Endothelial cell of umbilical vein (primary cell): ENCODE measurements at regions not wholly inside any gene's neighbourhood (a gene's known extent, or its start where the extent isn't known, plus 50 kb on each side); places are given as distances from the start of the nearest gene placed in this dataset.

Experiments
- BruUV-seq: library from RNA; stranded (reverse); fragments of 400-500 nt; replicated peaks from 2 replicates; lab custom pipeline; 2021; lab: Mats Ljungman, UMichigan
- CTCF ChIA-PET: fragments of 300-600, 350-600 bp; sonication (Branson Sonifier 250); formaldehyde crosslinking; loops from one replicate; lab custom pipeline; 2021; ENCODE audit warnings: antibody characterized with exemption, inconsistent platforms; lab: Charles Lee
- POLR2A ChIA-PET: fragments of 300-600, 350-600 bp; sonication (Branson Sonifier 250); formaldehyde crosslinking; loops from one replicate; lab custom pipeline; 2021; ENCODE audit warnings: antibody characterized with exemption, inconsistent platforms; lab: Charles Lee
- DNase-seq: peaks from one replicate; pipeline ENCODE4 v3.0.0-alpha.2; 2011; ENCODE audit warnings: low read depth, low spot score
- FAIRE-seq: peaks from 2 replicates; lab custom pipeline; 2011; peaks lifted over from hg19 to GRCh38; lab: Jason Lieb, UNC
- H2AFZ ChIP-seq: 2 replicates; pipeline ENCODE4 v1.6.0; 2012; ENCODE audit warnings: low read depth, low read length, control low read depth, inconsistent platforms
- H3K27ac ChIP-seq: 2 replicates; pipeline ENCODE4 v1.5.1; 2011; ENCODE audit warnings: low read depth, mild to moderate bottlenecking, control low read depth, low read length, moderate library complexity; ENCODE audit not compliant: insufficient read depth
- H3K27me3 ChIP-seq, 2 experiments: 2 replicates each; pipeline versions ENCODE4 v1.6.0 to v1.6.1; 2011; ENCODE audit warnings: low read length in 2 of 2, mixed read lengths in 1 of 2; ENCODE audit not compliant: control insufficient read depth in 2 of 2, insufficient read depth in 2 of 2
- H3K36me3 ChIP-seq, 2 experiments: 2 replicates in 1 of 2; 3 replicates in 1 of 2; pipeline ENCODE4 v1.5.1; 2011; ENCODE audit warnings: low read length in 2 of 2, mild to moderate bottlenecking in 1 of 2, moderate library complexity in 1 of 2; ENCODE audit not compliant: control insufficient read depth in 2 of 2, insufficient read depth in 2 of 2; ENCODE audit errors: extremely low read depth in 1 of 2
- H3K4me1 ChIP-seq: 3 replicates; pipeline ENCODE4 v1.5.1; 2011; ENCODE audit warnings: mild to moderate bottlenecking, low read length; ENCODE audit not compliant: control insufficient read depth, insufficient read depth; ENCODE audit errors: extremely low read depth
- H3K4me2 ChIP-seq: 2 replicates; pipeline ENCODE4 v1.6.1; 2011; ENCODE audit warnings: low read length, control low read depth, mixed read lengths; ENCODE audit not compliant: insufficient read depth
- H3K4me3 ChIP-seq, 3 experiments: fragments of 200-600 bp in 1 of 3; sonication (generic), shearing (Covaris generic) in 1 of 3; replicated peaks in 1 of 3; 2 replicates each; pipeline ENCODE4 v1.5.1; 2011 to 2016; ENCODE audit warnings: control low read depth in 3 of 3, low read length in 3 of 3, mild to moderate bottlenecking in 2 of 3, inconsistent platforms in 1 of 3, low read depth in 1 of 3, moderate library complexity in 1 of 3; ENCODE audit not compliant: insufficient read depth in 1 of 3
- H3K79me2 ChIP-seq: 2 replicates; pipeline ENCODE4 v1.6.0; 2012; ENCODE audit warnings: low read length, inconsistent platforms; ENCODE audit not compliant: control insufficient read depth, insufficient read depth
- H3K9ac ChIP-seq: replicated peaks from 2 replicates; pipeline ENCODE3; 2011; ENCODE audit warnings: low read length, control low read depth; ENCODE audit not compliant: insufficient read depth; ENCODE audit errors: extremely low read depth
- H3K9me1 ChIP-seq: replicated peaks from 3 replicates; pipeline ENCODE4 v1.6.0; 2011; ENCODE audit warnings: mild to moderate bottlenecking, low read length; ENCODE audit not compliant: control insufficient read depth, insufficient read depth; ENCODE audit errors: extremely low read depth
- H3K9me3 ChIP-seq: replicated peaks from 2 replicates; pipeline ENCODE4 v1.5.1; 2012; ENCODE audit warnings: low read length, inconsistent platforms; ENCODE audit not compliant: control insufficient read depth, insufficient read depth
- H4K20me1 ChIP-seq: replicated peaks from 2 replicates; pipeline ENCODE3; 2011; ENCODE audit warnings: mild to moderate bottlenecking, low read length; ENCODE audit not compliant: control insufficient read depth, insufficient read depth; ENCODE audit errors: extremely low read depth
- CTCF ChIP-seq, 2 donors: IDR thresholded peaks; 1 replicate in 1 of 2; 2 replicates in 1 of 2; pipeline ENCODE4 v1.5.1; 2011; ENCODE audit warnings: low read length in 2 of 2, mild to moderate bottlenecking in 2 of 2, moderate library complexity in 2 of 2, control low read depth in 1 of 2, inconsistent platforms in 1 of 2, low read depth in 1 of 2; ENCODE audit not compliant: insufficient read depth in 1 of 2; ENCODE audit errors: extremely low read depth in 1 of 2
- EZH2 ChIP-seq: IDR thresholded peaks from 2 replicates; pipeline ENCODE4 v1.6.1; 2012; ENCODE audit warnings: borderline replicate concordance, low read depth, mild to moderate bottlenecking, moderate library complexity, low read length, inconsistent platforms; ENCODE audit not compliant: severe bottlenecking
- FOS ChIP-seq: IDR thresholded peaks from 2 replicates; pipeline ENCODE4 v1.6.1; 2011; ENCODE audit warnings: mild to moderate bottlenecking, low read length, moderate library complexity, borderline replicate concordance; ENCODE audit not compliant: insufficient read depth
- GATA2 ChIP-seq: IDR thresholded peaks from 2 replicates; pipeline ENCODE4 v1.7.0; 2011; ENCODE audit warnings: low read depth, mild to moderate bottlenecking, moderate library complexity, mixed read lengths, low read length; ENCODE audit not compliant: insufficient read length, insufficient read depth
- JUN ChIP-seq: IDR thresholded peaks from 2 replicates; pipeline ENCODE4 v1.6.1; 2011; ENCODE audit warnings: borderline replicate concordance, low read depth; ENCODE audit not compliant: insufficient read length, insufficient read depth
- MAX ChIP-seq: IDR thresholded peaks from 2 replicates; pipeline ENCODE4 v1.6.1; 2011; ENCODE audit not compliant: insufficient read depth, insufficient read length
- MYC ChIP-seq: IDR thresholded peaks from one replicate; pipeline ENCODE4 v1.6.1; 2011; ENCODE audit warnings: mild to moderate bottlenecking, low read depth, low read length
- POLR2A ChIP-seq: IDR thresholded peaks from 2 replicates; pipeline ENCODE4 v1.6.1; 2012; ENCODE audit warnings: low read depth, mild to moderate bottlenecking, control low read depth, low read length
- POLR2AphosphoS5 ChIP-seq: IDR thresholded peaks from 2 replicates; pipeline ENCODE4 v1.6.1; 2012; ENCODE audit warnings: low read depth, mild to moderate bottlenecking, control low read depth, low read length, moderate library complexity; ENCODE audit not compliant: insufficient read depth
- dilution Hi-C: fragments of 300-500 bp; cut with MboI; formaldehyde crosslinking; loops from one replicate; pipeline ENCODE4 v1.15.0; 2019; ENCODE audit warnings: low sequenced_read_pairs; ENCODE audit not compliant: extremely low pct_ligation_motif_present
- intact Hi-C: fragments of 100-400 bp; cut with micrococcal nuclease; formaldehyde crosslinking; loops from one replicate; pipeline ENCODE4 v1.10.0; 2022

GRCh38 chr2:236918545-236918944 is 167.1 kb upstream of the COPS8 start:
- TF ChIP-seq MYC, result no peak
- TF ChIP-seq MAX, result no peak
- no peak for TF ChIP-seq JUN
- no peak for TF ChIP-seq POLR2A
- no peak for TF ChIP-seq EZH2
- no peak for TF ChIP-seq GATA2
- no peak for TF ChIP-seq POLR2AphosphoS5
- TF ChIP-seq FOS, result no peak
- no peak for TF ChIP-seq CTCF (IDR thresholded peaks at IDR 0.05; ENCODE audit: extremely low read depth in 1 of 2, insufficient read depth in 1 of 2, low read depth in 1 of 2, low read length in 2 of 2)
- BruUV-seq, result no TSS peak
- FAIRE-seq, result peak; percentile 40
- Histone ChIP-seq H3K4me3 (no peak overlapping the region), H3K9me3 (no peaks in the 10 kb centered on the region), H3K4me1 (no peaks in the 10 kb centered on the region), H3K36me3 (no peaks in the 10 kb centered on the region), H3K27ac (no peak overlapping the region), H3K9ac (no peak overlapping the region), H3K79me2 (no peaks in the 10 kb centered on the region), H4K20me1 (no peaks in the 10 kb centered on the region), H2AFZ (peak overlapping the region; percentile 45), H3K9me1 (no peaks in the 10 kb centered on the region), H3K4me2 (no peak overlapping the region), H3K27me3 (no peaks in the 10 kb centered on the region)
- peak; percentile 80 for DNase-seq
- ChIA-PET POLR2A (no interaction called here), CTCF (interaction anchor here (0.9 to 1.9 kb wide), 8 partner anchors 9 to 109 kb away, joined by 3 to 5 read pairs (median 4); no protein-coding TSS in a partner anchor)
- dilution Hi-C loops, result no loop called here
- intact Hi-C loops, result no loop called here
